Stimulated activated CD8-positive, alpha-beta memory T cell treated with anti-CD3 and anti-CD28 coated beads, Interleukin-12 subunit alpha, Interleukin-12 subunit beta, amount 100 ng/mL, for 4 hours (primary cell): ENCODE measurements at regions not wholly inside any gene's neighbourhood (a gene's known extent, or its start where the extent isn't known, plus 50 kb on each side); places are given as distances from the start of the nearest gene placed in this dataset.
"Not testable (repeated sequence)": the region's sequence is repeated elsewhere in the genome, so short reads cannot be mapped to it uniquely, and the experiment has no call there.

Source experiments
- DNase-seq: peaks from one replicate; pipeline ENCODE4 v3.0.0-alpha.2; 2020; ENCODE audit warnings: low read depth

- no peak for DNase-seq
These were observed 198.9 kb upstream of the AUTS2 start for GRCh38 chr7:69399401-69399800.

GRCh38 chr7:69402696-69403095 lies 195.6 kb upstream of the AUTS2 start:
- no peak for DNase-seq

- no peak for DNase-seq
These were observed 195.1 kb upstream of the AUTS2 start for GRCh38 chr7:69403169-69403568.

GRCh38 chr7:69411018-69411417 lies 187.3 kb upstream of the AUTS2 start:
- DNase-seq: no peak

- DNase-seq: no peak
These were observed 186.8 kb upstream of the AUTS2 start for GRCh38 chr7:69411466-69411865.

GRCh38 chr7:69412331-69413146 lies 185.7 kb upstream of the AUTS2 start:
- DNase-seq: no peak

- no peak for DNase-seq
These were observed 183.7 kb upstream of the AUTS2 start for GRCh38 chr7:69414555-69414954.

- no peak for DNase-seq
These were observed 179.2 kb upstream of the AUTS2 start for GRCh38 chr7:69418869-69419670.

GRCh38 chr7:69419934-69420333 lies 178.3 kb upstream of the AUTS2 start:
- DNase-seq: no peak

GRCh38 chr7:69422574-69422985 lies 175.7 kb upstream of the AUTS2 start:
- DNase-seq: no peak

- DNase-seq: no peak
These were observed 171.6 kb upstream of the AUTS2 start for GRCh38 chr7:69426705-69427104.

GRCh38 chr7:69428089-69428488 lies 170.2 kb upstream of the AUTS2 start:
- no peak for DNase-seq

- no peak for DNase-seq
These were observed 168.3 kb upstream of the AUTS2 start for GRCh38 chr7:69429911-69430383.

GRCh38 chr7:69430384-69431021 lies 167.8 kb upstream of the AUTS2 start:
- DNase-seq: no peak

- no peak for DNase-seq
These were observed 166.6 kb upstream of the AUTS2 start for GRCh38 chr7:69431626-69432025.

- not testable (repeated sequence) for DNase-seq
These were observed 166.0 kb upstream of the AUTS2 start for GRCh38 chr7:69432276-69432675.

GRCh38 chr7:69433081-69433480 lies 165.2 kb upstream of the AUTS2 start:
- no peak for DNase-seq

GRCh38 chr7:69434398-69434815 lies 163.9 kb upstream of the AUTS2 start:
- DNase-seq: no peak

- no peak for DNase-seq
These were observed 162.6 kb upstream of the AUTS2 start for GRCh38 chr7:69435711-69436110.

GRCh38 chr7:69436946-69437345 lies 161.3 kb upstream of the AUTS2 start:
- DNase-seq: no peak

GRCh38 chr7:69438584-69439412 lies 159.5 kb upstream of the AUTS2 start:
- DNase-seq: no peak
